Neuronal stem cell (in vitro differentiated cells): ENCODE measurements at regions not wholly inside any gene's neighbourhood (a gene's known extent, or its start where the extent isn't known, plus 50 kb on each side); places are given as distances from the start of the nearest gene placed in this dataset.
A peak's percentile ranks its signal among the peaks of the same experiment; 100 is the strongest.

Experiments
- DNase-seq: peaks from one replicate; pipeline ENCODE4 v3.0.0-alpha.2; 2013; ENCODE audit warnings: low spot score
- H2AFZ ChIP-seq: one replicate; pipeline ENCODE4 v1.6.1; 2013; ENCODE audit warnings: mild to moderate bottlenecking, low read length, inconsistent platforms
- H2AK5ac ChIP-seq: 2 replicates; pipeline ENCODE4 v1.6.1; 2013; ENCODE audit warnings: low read depth, mild to moderate bottlenecking, inconsistent platforms, low read length, moderate library complexity, mixed read lengths
- H2BK120ac ChIP-seq: 2 replicates; pipeline ENCODE4 v1.6.1; 2013; ENCODE audit warnings: low read depth, mild to moderate bottlenecking, inconsistent platforms, low read length, moderate library complexity, mixed read lengths
- H2BK12ac ChIP-seq: one replicate; pipeline ENCODE4 v1.6.1; 2013; ENCODE audit warnings: low read length, inconsistent platforms
- H2BK15ac ChIP-seq: 2 replicates; pipeline ENCODE4 v1.6.1; 2013; ENCODE audit warnings: mild to moderate bottlenecking, low read length, inconsistent platforms, mixed read lengths
- H2BK5ac ChIP-seq: one replicate; pipeline ENCODE4 v1.6.1; 2013; ENCODE audit warnings: inconsistent platforms, mild to moderate bottlenecking, low read length, moderate library complexity
- H3K14ac ChIP-seq: one replicate; pipeline ENCODE4 v1.6.1; 2013; ENCODE audit warnings: low read length, inconsistent platforms
- H3K18ac ChIP-seq: 2 replicates; pipeline ENCODE4 v1.6.1; 2013; ENCODE audit warnings: low read length, inconsistent platforms
- H3K23ac ChIP-seq: 2 replicates; pipeline ENCODE4 v1.6.1; 2013; ENCODE audit warnings: low read depth, mild to moderate bottlenecking, mixed read lengths, low read length, inconsistent platforms; ENCODE audit not compliant: poor library complexity
- H3K27ac ChIP-seq: replicated peaks from 3 replicates; pipeline ENCODE4 v1.5.1; 2013; ENCODE audit warnings: low read length, inconsistent platforms
- H3K27me3 ChIP-seq, 3 experiments: 2 replicates each; pipeline ENCODE4 v1.6.1; 2013; ENCODE audit warnings: low read length in 3 of 3, mild to moderate bottlenecking in 2 of 3, inconsistent platforms in 1 of 3, low read depth in 1 of 3, mixed read lengths in 1 of 3, moderate library complexity in 1 of 3; ENCODE audit not compliant: control insufficient read depth in 3 of 3, insufficient read depth in 3 of 3
- H3K36me3 ChIP-seq, 2 donors: replicated peaks in 1 of 2; 2 replicates each; pipeline ENCODE4 v1.6.1; 2013; ENCODE audit warnings: low read length in 2 of 2; ENCODE audit not compliant: control insufficient read depth in 2 of 2, insufficient read depth in 2 of 2
- H3K4ac ChIP-seq: 2 replicates; pipeline ENCODE4 v1.6.1; 2013; ENCODE audit warnings: inconsistent platforms, mild to moderate bottlenecking, low read length, moderate library complexity
- H3K4me1 ChIP-seq, 2 donors: 1 replicate in 1 of 2; 2 replicates in 1 of 2; pipeline ENCODE4 v1.6.1; 2013; ENCODE audit warnings: low read length in 2 of 2, low read depth in 1 of 2; ENCODE audit not compliant: control insufficient read depth in 2 of 2, insufficient read depth in 1 of 2
- H3K4me2 ChIP-seq: one replicate; pipeline ENCODE4 v1.6.1; 2013; ENCODE audit warnings: mild to moderate bottlenecking, low read length, inconsistent platforms; ENCODE audit not compliant: insufficient read depth, poor library complexity, severe bottlenecking
- H3K4me3 ChIP-seq, 2 donors: 2 replicates each; pipeline ENCODE4 v1.5.1; 2013; ENCODE audit warnings: low read length in 2 of 2, mild to moderate bottlenecking in 2 of 2, inconsistent platforms in 1 of 2, moderate library complexity in 1 of 2
- H3K79me1 ChIP-seq: one replicate; pipeline ENCODE4 v1.6.1; 2013; ENCODE audit warnings: low read depth, mild to moderate bottlenecking, inconsistent platforms, low read length, moderate library complexity
- H3K9ac ChIP-seq: one replicate; pipeline ENCODE4 v1.6.1; 2013; ENCODE audit warnings: mild to moderate bottlenecking, low read depth, low read length, inconsistent platforms; ENCODE audit not compliant: poor library complexity
- H3K9me3 ChIP-seq, 2 donors: replicated peaks in 1 of 2; 2 replicates each; pipeline versions ENCODE3 to v1.6.1; 2013; ENCODE audit warnings: low read length in 2 of 2, mild to moderate bottlenecking in 2 of 2, inconsistent platforms in 1 of 2, low read depth in 1 of 2, mixed read lengths in 1 of 2, moderate library complexity in 1 of 2; ENCODE audit not compliant: control insufficient read depth in 2 of 2, insufficient read depth in 1 of 2
- H4K8ac ChIP-seq: one replicate; pipeline ENCODE4 v1.6.1; 2013; ENCODE audit warnings: low read depth, mild to moderate bottlenecking, inconsistent platforms, low read length, moderate library complexity
- H4K91ac ChIP-seq: one replicate; pipeline ENCODE4 v1.6.1; 2013; ENCODE audit warnings: low read length, low read depth, mild to moderate bottlenecking, inconsistent platforms; ENCODE audit not compliant: poor library complexity
- WGBS, 2 donors: extraction: QIAGEN DNeasy Blood & Tissue Kit; methylation state at CpG; one replicate each; pipeline ENCODE4 v1.1.7; 2013; ENCODE audit warnings: missing lambda C conversion rate in 2 of 2, mixed read lengths in 1 of 2; ENCODE audit not compliant: insufficient read length in 2 of 2, insufficient replicate concordance in 1 of 2; ENCODE audit errors: extremely low coverage in 2 of 2; 5-methylcytosine and 5-hydroxymethylcytosine counted together

GRCh38 chr6:97805596-97805995 is 522.6 kb upstream of the MMS22L start:
- H3K14ac ChIP-seq: no peak overlapping the region
- H3K9me3 ChIP-seq: peaks cover 0 to 3% of the 10 kb centered on the region in 2 donors
- H4K8ac ChIP-seq: no peak overlapping the region
- no peaks in the 10 kb centered on the region for H3K79me1 ChIP-seq
- H2AK5ac ChIP-seq: no peak overlapping the region
- no peaks in the 10 kb centered on the region for H3K27me3 ChIP-seq
- H2AFZ ChIP-seq: no peak overlapping the region
- H3K9ac ChIP-seq: no peak overlapping the region
- no peaks in the 10 kb centered on the region for H3K36me3 ChIP-seq
- no peak overlapping the region for H2BK15ac ChIP-seq
- no peak overlapping the region for H2BK120ac ChIP-seq
- H3K27ac ChIP-seq: no peak overlapping the region
- H3K4me1 ChIP-seq: peaks cover 4 to 5% of the 10 kb centered on the region in 2 donors
- no peak overlapping the region for H3K4me3 ChIP-seq
- H2BK12ac ChIP-seq: no peak overlapping the region
- no peak overlapping the region for H3K4me2 ChIP-seq
- no peak overlapping the region for H3K23ac ChIP-seq
- H4K91ac ChIP-seq: no peak overlapping the region
- no peak overlapping the region for H3K4ac ChIP-seq
- no peak overlapping the region for H2BK5ac ChIP-seq
- no peak for DNase-seq
- no peak overlapping the region for H3K18ac ChIP-seq

- Histone ChIP-seq H4K91ac (no peak overlapping the region), H3K79me1 (no peaks in the 10 kb centered on the region), H3K18ac (no peak overlapping the region), H2AFZ (no peak overlapping the region), H3K4me1 (peaks cover 0 to 11% of the 10 kb centered on the region in 2 donors), H3K9me3 (peaks cover 0 to 5% of the 10 kb centered on the region in 2 donors), H3K4ac (no peak overlapping the region), H3K23ac (no peak overlapping the region), H2BK120ac (no peak overlapping the region), H3K36me3 (no peaks in the 10 kb centered on the region), H2BK12ac (no peak overlapping the region), H2BK5ac (no peak overlapping the region), H3K9ac (no peak overlapping the region), H2AK5ac (no peak overlapping the region), H3K4me3 (no peak overlapping the region), H3K27ac (no peak overlapping the region), H4K8ac (no peak overlapping the region), H3K14ac (no peak overlapping the region), H3K4me2 (no peak overlapping the region), H2BK15ac (no peak overlapping the region), H3K27me3 (no peaks in the 10 kb centered on the region)
- DNase-seq: no peak
Measured at GRCh38 chr6:97812940-97813339, 529.9 kb upstream of the MMS22L start.

- Histone ChIP-seq H3K4me2 (no peak overlapping the region), H2BK15ac (no peak overlapping the region), H2BK12ac (no peak overlapping the region), H3K79me1 (no peaks in the 10 kb centered on the region), H4K8ac (no peak overlapping the region), H2AK5ac (no peak overlapping the region), H2BK120ac (no peak overlapping the region), H4K91ac (no peak overlapping the region), H3K9me3 (peaks cover 0 to 5% of the 10 kb centered on the region in 2 donors), H3K9ac (no peak overlapping the region), H3K27me3 (no peaks in the 10 kb centered on the region), H3K18ac (no peak overlapping the region), H3K4me1 (peaks cover 0 to 11% of the 10 kb centered on the region in 2 donors), H2AFZ (peak overlapping the region; percentile 75), H3K4ac (no peak overlapping the region), H3K14ac (no peak overlapping the region), H3K23ac (no peak overlapping the region), H3K36me3 (no peaks in the 10 kb centered on the region), H3K27ac (peak overlapping the region; percentile 20), H2BK5ac (no peak overlapping the region), H3K4me3 (no peak overlapping the region)
- WGBS, 2 donors: no CpG with 5 or more reads among the region's 4 CpGs
- DNase-seq: no peak
Measured at GRCh38 chr6:97813889-97814567, 531.0 kb upstream of the MMS22L start.

- DNase-seq: no peak
- no CpG with 5 or more reads among the region's 2 CpGs for WGBS, 2 donors
- Histone ChIP-seq H3K9ac (no peak overlapping the region), H4K8ac (no peak overlapping the region), H3K4me2 (no peak overlapping the region), H3K4ac (no peak overlapping the region), H2BK12ac (no peak overlapping the region), H2BK120ac (no peak overlapping the region), H2AFZ (no peak overlapping the region), H3K4me3 (no peak overlapping the region), H2AK5ac (no peak overlapping the region), H3K14ac (no peak overlapping the region), H4K91ac (no peak overlapping the region), H2BK15ac (no peak overlapping the region), H3K27ac (no peak overlapping the region), H3K4me1 (peaks cover 8 to 13% of the 10 kb centered on the region in 2 donors), H3K9me3 (peaks cover 0 to 4% of the 10 kb centered on the region in 2 donors), H3K27me3 (no peaks in the 10 kb centered on the region), H2BK5ac (no peak overlapping the region), H3K79me1 (no peaks in the 10 kb centered on the region), H3K18ac (no peak overlapping the region), H3K23ac (no peak overlapping the region), H3K36me3 (no peaks in the 10 kb centered on the region)
Measured at GRCh38 chr6:97815301-97815812, 532.3 kb upstream of the MMS22L start.
